Peyer's patch (tissue), 4 donors: ENCODE measurements at regions not wholly inside any gene's neighbourhood (a gene's known extent, or its start where the extent isn't known, plus 50 kb on each side); places are given as distances from the start of the nearest gene placed in this dataset.

Source experiments
- CTCF ChIP-seq, 6 experiments: fragments of 450-650 bp in 4 of 6; fragments of 200-600 bp in 2 of 6; sonication (generic) in 1 of 6; IDR thresholded peaks; one replicate each; pipeline ENCODE4 v1.5.1; 2017 to 2019; ENCODE audit warnings: antibody characterized with exemption in 6 of 6, mild to moderate bottlenecking in 3 of 6, moderate library complexity in 1 of 6
- POLR2A ChIP-seq, 2 donors: fragments of 450-650 bp; IDR thresholded peaks; one replicate each; pipeline ENCODE4 v1.5.1; 2017; ENCODE audit warnings: antibody characterized with exemption in 2 of 2, mild to moderate bottlenecking in 2 of 2, moderate library complexity in 2 of 2

GRCh38 chr4:159828687-159829086 lies 725.8 kb downstream of the RAPGEF2 start:
- TF ChIP-seq CTCF (IDR thresholded peaks at IDR 0.05) (no peak), POLR2A (IDR thresholded peaks at IDR 0.05) (no peak)
